ENCODE measurements at regions not wholly inside any gene's neighbourhood (a gene's known extent, or its start where the extent isn't known, plus 50 kb on each side); places are given as distances from the start of the nearest gene placed in this dataset.
A peak's percentile ranks its signal among the peaks of the same experiment; 100 is the strongest.
"Not testable (repeated sequence)": the region's sequence is repeated elsewhere in the genome, so short reads cannot be mapped to it uniquely, and the experiment has no call there.

- Histone ChIP-seq H3K4me1 (peaks cover 0 to 23% (median 15%) of the 10 kb centered on the region in 10 experiments; a peak in 15 of 20 replicates), H4K20me1 (peaks cover 0 to 47% (median 0%) of the 10 kb centered on the region in 11 experiments; a peak in 4 of 22 replicates), H3K4me3 (no peak overlapping the region), H3K27me3 (no peaks in the 10 kb centered on the region), H3K4me2 (peak overlapping the region in 7 of 11 experiments; percentile 13 to 83 (median 70); a peak in 14 of 22 replicates), H3K27ac (peak overlapping the region in 10 of 11 experiments; percentile 10 to 84 (median 69); a peak in 17 of 22 replicates), H3K9ac (peak overlapping the region in 8 of 11 experiments; percentile 8 to 70 (median 46); a peak in 10 of 22 replicates), H3K9me3 (replicated peaks in 1 of 11) (no peaks in the 10 kb centered on the region), H3K36me3 (peaks cover 0 to 38% (median 10%) of the 10 kb centered on the region in 11 experiments; a peak in 12 of 22 replicates)
- no peak for TF ChIP-seq Cebpa-rat (IDR thresholded peaks at IDR 0.05)
Measured at GRCh38 chr2:242098445-242099128, 229.1 kb downstream of the RTP5 start.

DNA sequence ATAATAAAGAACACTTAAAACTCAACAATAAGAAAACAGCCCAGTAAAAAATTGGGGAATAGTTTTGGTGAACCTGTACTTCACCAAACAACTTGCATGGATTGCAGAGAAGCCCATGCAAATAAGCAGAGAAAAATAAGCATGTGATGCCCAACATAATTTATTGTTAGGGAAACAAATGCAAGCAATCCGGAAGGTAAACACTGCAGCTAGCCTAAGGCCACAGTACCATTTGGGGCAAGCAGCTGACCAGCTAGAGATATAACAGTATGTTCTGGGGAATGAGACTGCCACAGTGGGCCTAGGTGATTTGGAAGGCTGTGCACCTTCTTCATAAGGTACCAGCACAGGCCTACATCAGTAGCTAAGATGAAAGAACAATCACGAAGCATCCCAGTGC lies 233.6 kb downstream of the RTP5 start:
- not testable (repeated sequence) for H3K9ac ChIP-seq, H3K4me3 ChIP-seq, H3K4me2 ChIP-seq, H3K27me3 ChIP-seq, H3K27ac ChIP-seq
- Histone ChIP-seq H3K9me3 (replicated peaks in 1 of 11) (peaks cover 8 to 12% (median 11%) of the 10 kb centered on the region in 11 experiments; a peak in 20 of 22 replicates), H4K20me1 (peaks cover 0 to 48% (median 0%) of the 10 kb centered on the region in 11 experiments; a peak in 5 of 22 replicates), H3K4me1 (peaks cover 0 to 14% (median 11%) of the 10 kb centered on the region in 10 experiments; a peak in 15 of 20 replicates), H3K36me3 (peaks cover 0 to 24% (median 3%) of the 10 kb centered on the region in 11 experiments; a peak in 5 of 22 replicates)

DNA sequence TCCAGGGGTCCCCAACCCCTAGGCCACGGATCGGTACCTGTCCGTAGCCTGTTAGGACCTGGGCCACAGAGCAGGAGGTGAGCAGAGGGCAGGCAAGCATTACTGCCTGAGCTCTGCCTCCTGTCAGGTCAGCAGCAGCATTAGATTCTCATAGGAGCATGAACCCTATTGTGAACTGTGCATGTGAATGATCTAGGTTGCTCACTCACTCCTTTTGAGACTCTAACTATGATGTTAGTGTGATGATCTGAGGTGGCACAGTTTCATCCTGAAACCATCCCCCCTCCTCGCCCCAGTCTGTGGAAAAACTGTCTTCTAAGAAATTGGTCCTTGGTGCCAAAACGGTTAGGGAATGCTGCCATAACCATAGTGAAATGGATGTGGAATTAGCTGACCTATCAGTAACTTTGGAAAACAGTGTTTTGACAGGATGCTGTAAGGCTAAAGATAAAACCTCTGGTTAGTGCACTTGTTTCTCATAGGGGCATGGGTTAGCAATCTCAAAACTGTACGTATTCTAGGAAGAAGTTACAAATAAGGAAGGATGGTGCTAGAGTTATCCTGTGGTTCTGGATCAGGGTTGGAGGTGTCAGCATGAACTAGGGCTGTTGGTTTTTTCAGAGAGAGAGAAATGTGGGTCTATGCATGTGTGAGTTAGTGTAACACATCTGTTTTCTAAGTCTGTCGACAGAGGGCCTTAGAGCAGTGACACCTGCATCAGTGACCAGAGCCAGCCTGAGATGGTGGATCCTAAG lies 234.8 kb downstream of the RTP5 start:
- H3K4me2 ChIP-seq, H3K27ac ChIP-seq, H3K27me3 ChIP-seq, H3K9ac ChIP-seq, H3K4me3 ChIP-seq, H3K4me1 ChIP-seq: not testable (repeated sequence)
- Histone ChIP-seq H3K36me3 (peaks cover 0 to 20% (median 3%) of the 10 kb centered on the region in 11 experiments; a peak in 5 of 22 replicates), H3K9me3 (replicated peaks in 1 of 11) (peaks cover 8 to 12% (median 11%) of the 10 kb centered on the region in 11 experiments; a peak in 20 of 22 replicates), H4K20me1 (peaks cover 0 to 39% (median 0%) of the 10 kb centered on the region in 11 experiments; a peak in 5 of 22 replicates)

DNA sequence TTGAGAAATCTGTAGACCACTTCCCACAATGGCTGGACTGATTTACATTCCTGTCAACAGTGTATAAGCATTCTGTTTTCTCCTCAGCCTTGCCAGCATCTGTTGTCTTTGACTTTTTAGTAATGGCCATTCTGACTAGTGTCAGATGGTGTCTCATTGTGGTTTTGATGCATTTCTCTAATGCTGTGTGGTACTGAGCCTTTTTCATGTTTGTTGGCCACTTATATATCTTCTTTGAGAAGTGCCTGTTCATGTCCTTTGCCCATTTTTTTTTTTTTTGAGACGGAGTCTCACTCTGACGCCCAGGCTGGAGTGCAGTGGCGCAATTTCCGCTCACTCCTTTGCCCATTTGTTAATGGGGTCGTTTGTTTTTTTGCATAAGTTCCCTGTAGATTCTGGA lies 237.5 kb downstream of the RTP5 start:
- not testable (repeated sequence) for H3K4me3 ChIP-seq, H3K9ac ChIP-seq
- H4K20me1 ChIP-seq, result peaks cover 0 to 21% (median 0%) of the 10 kb centered on the region in 11 experiments; a peak in 3 of 22 replicates

GRCh38 chr2:242108797-242109500 lies 239.4 kb downstream of the RTP5 start:
- not testable (repeated sequence) for H3K36me3 ChIP-seq, H3K27ac ChIP-seq
- peaks cover 8 to 12% (median 11%) of the 10 kb centered on the region in 11 experiments; a peak in 20 of 22 replicates for H3K9me3 ChIP-seq (replicated peaks in 1 of 11)

More for the DNA sequence above, 237.5 kb downstream of the RTP5 start:
- not testable (repeated sequence) for H3K4me2 ChIP-seq, H3K27me3 ChIP-seq, H3K36me3 ChIP-seq, H3K27ac ChIP-seq
- Histone ChIP-seq H3K4me1 (peaks cover 0 to 11% (median 6%) of the 10 kb centered on the region in 10 experiments; a peak in 11 of 20 replicates), H3K9me3 (replicated peaks in 1 of 11) (peaks cover 8 to 12% (median 11%) of the 10 kb centered on the region in 11 experiments; a peak in 20 of 22 replicates)

DNA sequence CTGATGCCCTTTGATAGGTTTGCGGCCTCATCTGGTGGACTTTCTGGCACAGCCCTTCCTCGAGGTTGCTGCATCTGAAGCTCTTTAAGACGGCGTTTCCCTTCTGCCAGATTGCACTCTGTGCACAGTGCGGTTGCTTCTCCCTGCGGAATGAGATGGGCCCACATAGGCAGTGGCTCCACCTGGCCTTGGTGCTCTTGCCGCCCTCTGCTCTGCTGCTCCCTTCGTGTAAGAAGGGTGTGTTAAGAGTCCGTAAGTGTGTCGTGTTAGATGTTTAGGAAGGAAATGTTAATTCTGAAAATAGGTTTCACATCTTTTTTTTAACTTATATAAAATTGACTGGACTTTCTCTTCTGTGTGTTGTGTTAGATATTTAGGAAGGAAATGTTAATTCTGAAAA lies 240.3 kb downstream of the RTP5 start:
- not testable (repeated sequence) for H3K9ac ChIP-seq, H3K27ac ChIP-seq, H3K27me3 ChIP-seq, H3K4me3 ChIP-seq, H3K36me3 ChIP-seq
- H3K4me2 ChIP-seq, result peak overlapping the region in 10 of 11 experiments; percentile 25 to 55 (median 46); a peak in 14 of 22 replicates
- H3K4me1 ChIP-seq, result peaks cover 0 to 11% (median 6%) of the 10 kb centered on the region in 10 experiments; a peak in 11 of 20 replicates
- peaks cover 8 to 12% (median 11%) of the 10 kb centered on the region in 11 experiments; a peak in 20 of 22 replicates for H3K9me3 ChIP-seq (replicated peaks in 1 of 11)
- peaks cover 0 to 11% (median 0%) of the 10 kb centered on the region in 11 experiments; a peak in 3 of 22 replicates for H4K20me1 ChIP-seq

More at GRCh38 chr2:242108797-242109500, 239.4 kb downstream of the RTP5 start:
- not testable (repeated sequence) for H3K4me3 ChIP-seq, H3K4me2 ChIP-seq, H3K27me3 ChIP-seq, H3K9ac ChIP-seq
- Histone ChIP-seq H3K4me1 (peaks cover 0 to 11% (median 6%) of the 10 kb centered on the region in 10 experiments; a peak in 11 of 20 replicates), H4K20me1 (peaks cover 0 to 19% (median 0%) of the 10 kb centered on the region in 11 experiments; a peak in 3 of 22 replicates)

DNA sequence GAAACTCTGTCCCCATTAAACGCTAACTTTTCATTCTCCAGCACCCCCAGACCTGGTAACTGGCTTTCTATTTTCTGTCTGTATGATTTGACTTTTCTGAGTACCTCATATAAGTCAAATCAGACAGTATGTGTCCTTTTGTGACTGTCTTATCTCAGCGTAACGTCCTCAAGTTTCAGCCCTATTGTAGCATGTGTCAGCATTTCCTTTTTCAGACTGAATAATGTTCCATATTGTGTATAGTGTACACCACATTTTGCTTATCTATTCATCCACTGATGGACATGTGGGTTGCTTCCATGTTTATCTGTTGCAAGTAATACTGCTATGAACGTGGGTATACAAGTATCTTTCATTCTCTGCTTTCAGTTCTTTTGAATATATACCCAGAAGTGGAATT lies 242.4 kb downstream of the RTP5 start:
- H3K9me3 ChIP-seq (replicated peaks in 1 of 11); H4K20me1 ChIP-seq; H3K9ac ChIP-seq; H3K4me3 ChIP-seq; H3K27me3 ChIP-seq; H3K36me3 ChIP-seq; H3K27ac ChIP-seq; H3K4me2 ChIP-seq: not testable (repeated sequence)
- H3K4me1 ChIP-seq, result peaks cover 4 to 12% (median 9%) of the 10 kb centered on the region in 10 experiments; a peak in 14 of 20 replicates

DNA sequence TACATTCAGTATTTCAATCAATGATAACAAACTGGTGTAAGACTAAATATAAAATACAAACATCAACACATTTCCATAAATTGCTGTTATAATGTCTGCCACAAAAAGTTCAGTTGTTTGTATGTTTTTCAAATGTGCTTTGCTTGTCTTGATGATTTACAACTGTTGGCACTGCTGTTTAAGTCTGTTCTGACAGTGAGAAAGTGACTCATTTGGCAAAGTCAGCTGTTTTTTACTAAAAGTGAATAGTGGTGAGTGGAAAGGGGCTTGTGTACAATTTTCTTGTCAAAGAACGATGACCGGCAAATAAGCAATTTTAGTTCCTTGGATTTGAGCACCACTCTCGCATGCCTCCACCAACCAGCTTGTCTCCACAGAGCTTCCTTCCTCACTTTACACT lies 244.0 kb downstream of the RTP5 start:
- peaks cover 4 to 12% (median 9%) of the 10 kb centered on the region in 10 experiments; a peak in 14 of 20 replicates for H3K4me1 ChIP-seq
- not testable (repeated sequence) for H3K9ac ChIP-seq; H4K20me1 ChIP-seq; H3K36me3 ChIP-seq; H3K4me3 ChIP-seq; H3K27me3 ChIP-seq; H3K4me2 ChIP-seq; H3K9me3 ChIP-seq (replicated peaks in 1 of 11); H3K27ac ChIP-seq

DNA sequence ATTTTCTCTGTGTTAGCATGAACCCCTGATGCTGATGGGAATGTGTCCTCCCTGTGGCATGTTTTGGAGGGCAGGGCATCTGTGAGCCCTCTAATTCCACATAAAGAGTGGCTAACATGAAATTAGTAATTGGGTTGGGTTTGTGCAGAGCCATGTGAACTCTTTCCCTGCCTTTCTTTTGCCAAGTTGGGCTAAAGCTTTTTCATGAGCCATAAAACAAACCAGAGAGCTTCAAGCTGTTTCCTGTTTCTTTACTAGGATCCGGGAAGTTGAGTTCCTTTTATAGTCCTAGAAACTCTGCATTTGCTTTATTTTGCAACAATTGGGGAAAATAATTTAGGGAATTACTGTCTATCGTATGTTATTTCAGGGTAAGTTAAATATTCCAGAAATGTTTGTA lies 247.1 kb downstream of the RTP5 start:
- H3K4me1 ChIP-seq; H3K27me3 ChIP-seq; H3K4me3 ChIP-seq; H4K20me1 ChIP-seq; H3K9me3 ChIP-seq (replicated peaks in 1 of 11); H3K27ac ChIP-seq; H3K9ac ChIP-seq; H3K36me3 ChIP-seq: not testable (repeated sequence)
- peak overlapping the region in 5 of 11 experiments; percentile 22 to 54 (median 50); a peak in 6 of 22 replicates for H3K4me2 ChIP-seq

- H3K36me3 ChIP-seq; H3K27me3 ChIP-seq; H3K9ac ChIP-seq; H3K4me1 ChIP-seq; H3K9me3 ChIP-seq (replicated peaks in 1 of 11); H3K27ac ChIP-seq; H3K4me2 ChIP-seq; H4K20me1 ChIP-seq; H3K4me3 ChIP-seq: not testable (repeated sequence)
Measured at GRCh38 chr2:242117305-242117704, 247.8 kb downstream of the RTP5 start.

DNA sequence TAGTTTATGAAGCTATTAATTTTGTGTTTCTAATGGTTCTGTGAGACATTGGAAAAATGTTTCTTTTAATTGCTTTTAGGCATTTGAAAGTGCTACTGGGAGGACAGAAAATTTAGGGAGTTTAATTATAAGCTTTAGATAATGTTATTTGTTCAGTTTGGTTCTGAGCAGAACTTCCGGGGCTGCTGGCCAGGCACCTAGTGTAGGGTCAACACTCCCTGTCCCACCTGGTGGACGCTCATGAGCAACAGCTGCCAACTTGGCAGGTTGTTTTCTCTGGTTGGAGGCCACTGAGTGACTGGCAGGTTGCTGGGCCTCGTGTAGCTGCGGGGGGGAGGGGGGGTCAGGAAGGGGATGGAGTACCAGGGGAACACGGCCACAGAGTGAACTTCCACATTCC lies 250.2 kb downstream of the RTP5 start:
- H3K9me3 ChIP-seq (replicated peaks in 1 of 11); H4K20me1 ChIP-seq; H3K4me2 ChIP-seq; H3K27me3 ChIP-seq; H3K27ac ChIP-seq; H3K36me3 ChIP-seq; H3K4me3 ChIP-seq; H3K4me1 ChIP-seq; H3K9ac ChIP-seq: not testable (repeated sequence)

- H3K4me3 ChIP-seq; H3K9ac ChIP-seq; H3K4me2 ChIP-seq; H3K27ac ChIP-seq; H3K9me3 ChIP-seq (replicated peaks in 1 of 11); H3K4me1 ChIP-seq; H4K20me1 ChIP-seq; H3K27me3 ChIP-seq; H3K36me3 ChIP-seq: not testable (repeated sequence)
Measured at GRCh38 chr2:242130682-242131081, 261.2 kb downstream of the RTP5 start.

All from BLaER1 treated with 17β-estradiol and CSF1 and Interleukin-3, amounts not matched to agents 10 nM and 100 nM (cell line).